GM18502 (cell line): ENCODE measurements at regions not wholly inside any gene's neighbourhood (a gene's known extent, or its start where the extent isn't known, plus 50 kb on each side); places are given as distances from the start of the nearest gene placed in this dataset.

Source experiments
- ATAC-seq: cut with Tn5 transposase; IDR thresholded peaks from one replicate; pipeline ENCODE4 v1.9.1; 2021; ENCODE audit warnings: mild to moderate bottlenecking; ENCODE audit not compliant: unreplicated experiment, poor library complexity

- ATAC-seq: no peak
These were observed 313.6 kb upstream of the PODXL start for GRCh38 chr7:131869986-131870385.

GRCh38 chr7:131869169-131869844 lies 312.9 kb upstream of the PODXL start:
- ATAC-seq: no peak

GRCh38 chr7:131867461-131867860 lies 311.0 kb upstream of the PODXL start:
- ATAC-seq: no peak

GRCh38 chr7:131865911-131866310 lies 309.5 kb upstream of the PODXL start:
- ATAC-seq: no peak

GRCh38 chr7:131861620-131862346 lies 305.4 kb upstream of the PODXL start:
- no peak for ATAC-seq

GRCh38 chr7:131859147-131859821 lies 302.9 kb upstream of the PODXL start:
- ATAC-seq: peak; percentile 87

GRCh38 chr7:131858611-131859010 lies 302.2 kb upstream of the PODXL start:
- ATAC-seq: no peak

- ATAC-seq: no peak
These were observed 293.0 kb upstream of the PODXL start for GRCh38 chr7:131849472-131849871.

GRCh38 chr7:131848033-131848432 lies 291.6 kb upstream of the PODXL start:
- no peak for ATAC-seq

- ATAC-seq: no peak
These were observed 289.3 kb upstream of the PODXL start for GRCh38 chr7:131845573-131846314.

- ATAC-seq: no peak
These were observed 287.9 kb upstream of the PODXL start for GRCh38 chr7:131844369-131844768.

- ATAC-seq: no peak
These were observed 287.5 kb upstream of the PODXL start for GRCh38 chr7:131843898-131844331.

- no peak for ATAC-seq
These were observed 283.7 kb upstream of the PODXL start for GRCh38 chr7:131839967-131840690.

- ATAC-seq: no peak
These were observed 280.3 kb upstream of the PODXL start for GRCh38 chr7:131836733-131837132.

GRCh38 chr7:131835141-131835540 lies 278.7 kb upstream of the PODXL start:
- ATAC-seq: no peak

GRCh38 chr7:131830681-131831080 lies 274.3 kb upstream of the PODXL start:
- no peak for ATAC-seq

GRCh38 chr7:131829947-131830558 lies 273.6 kb upstream of the PODXL start:
- no peak for ATAC-seq

GRCh38 chr7:131827421-131827820 lies 271.0 kb upstream of the PODXL start:
- ATAC-seq: no peak

GRCh38 chr7:131826960-131827359 lies 270.5 kb upstream of the PODXL start:
- no peak for ATAC-seq
